ENCODE measurements at regions not wholly inside any gene's neighbourhood (a gene's known extent, or its start where the extent isn't known, plus 50 kb on each side); places are given as distances from the start of the nearest gene placed in this dataset.
"Not testable (repeated sequence)": the region's sequence is repeated elsewhere in the genome, so short reads cannot be mapped to it uniquely, and the experiment has no call there.

DNA sequence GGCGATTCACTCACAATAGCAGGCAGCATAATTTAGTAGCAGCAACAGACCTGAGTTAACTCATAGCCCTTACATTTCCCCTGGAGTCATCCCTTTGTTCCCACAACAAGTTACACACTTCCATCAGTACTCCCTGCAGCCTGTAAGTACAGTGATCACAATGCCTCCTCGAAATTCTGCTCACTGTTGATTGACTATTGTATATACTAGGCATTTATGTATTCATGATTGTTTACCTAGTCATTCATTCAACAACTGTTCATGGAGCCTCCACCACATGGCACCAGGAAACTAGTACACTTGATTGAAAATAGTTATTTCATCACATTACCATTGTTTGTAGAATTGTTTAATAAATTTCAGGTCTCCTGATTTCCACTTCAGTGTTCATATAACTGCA, 71.4 kb upstream of the P3H2 start:
- DNase-seq: no peak

GRCh38 chr3:190188197-190188596, 67.5 kb upstream of the P3H2 start:
- no peak for DNase-seq

GRCh38 chr3:190183121-190183520, 62.4 kb upstream of the P3H2 start:
- no peak for DNase-seq

GRCh38 chr3:190182418-190183043, 61.8 kb upstream of the P3H2 start:
- no peak for DNase-seq

DNA sequence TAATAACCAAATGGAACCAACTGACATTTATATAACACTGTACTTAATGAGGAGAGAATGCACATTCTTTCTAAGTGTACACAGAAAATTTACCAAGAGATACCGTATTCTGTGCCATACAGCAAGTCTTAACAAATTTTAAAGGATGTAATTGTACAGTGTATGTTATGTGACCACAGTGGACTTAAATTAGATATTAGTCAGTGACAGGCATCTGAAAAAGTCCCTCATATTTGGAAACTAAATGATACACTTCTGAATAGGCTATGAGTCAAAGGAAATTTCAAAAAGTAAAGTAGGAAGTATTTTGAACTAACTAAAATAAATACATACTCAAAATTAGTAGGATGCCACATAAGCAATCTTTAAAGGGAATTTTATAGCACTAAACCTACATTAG, 59.6 kb upstream of the P3H2 start:
- DNase-seq: no peak

- DNase-seq: no peak
Observed at GRCh38 chr3:190178779-190179178, 58.1 kb upstream of the P3H2 start.

- not testable (repeated sequence) for DNase-seq
Observed at GRCh38 chr3:190176933-190177525, 56.3 kb upstream of the P3H2 start.

GRCh38 chr3:190176106-190176505, 55.4 kb upstream of the P3H2 start:
- not testable (repeated sequence) for DNase-seq

GRCh38 chr3:190175490-190175889, 54.8 kb upstream of the P3H2 start:
- DNase-seq: no peak

DNA sequence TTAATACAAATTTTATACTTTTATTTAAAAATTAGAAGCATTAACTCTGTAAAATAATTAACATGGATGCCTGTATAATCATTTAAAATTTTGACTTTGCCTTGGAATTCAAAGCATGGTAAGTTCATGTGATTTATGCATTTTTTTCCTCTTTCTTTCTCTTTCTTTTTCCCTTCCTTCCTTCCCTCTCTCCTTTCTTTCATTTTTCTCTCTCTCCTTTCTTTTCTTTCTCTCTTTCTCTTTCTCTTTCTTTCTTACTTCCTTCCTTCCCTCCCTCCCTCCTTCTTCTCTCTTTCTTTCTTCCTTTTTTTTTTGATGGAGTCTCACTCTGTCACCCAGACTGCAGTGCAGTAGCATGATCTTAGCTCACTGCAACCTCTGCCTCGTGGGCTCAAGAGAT, 53.8 kb upstream of the P3H2 start:
- no peak for DNase-seq

- no peak for DNase-seq
Observed at GRCh38 chr3:190173426-190173825, 52.7 kb upstream of the P3H2 start.

DNA sequence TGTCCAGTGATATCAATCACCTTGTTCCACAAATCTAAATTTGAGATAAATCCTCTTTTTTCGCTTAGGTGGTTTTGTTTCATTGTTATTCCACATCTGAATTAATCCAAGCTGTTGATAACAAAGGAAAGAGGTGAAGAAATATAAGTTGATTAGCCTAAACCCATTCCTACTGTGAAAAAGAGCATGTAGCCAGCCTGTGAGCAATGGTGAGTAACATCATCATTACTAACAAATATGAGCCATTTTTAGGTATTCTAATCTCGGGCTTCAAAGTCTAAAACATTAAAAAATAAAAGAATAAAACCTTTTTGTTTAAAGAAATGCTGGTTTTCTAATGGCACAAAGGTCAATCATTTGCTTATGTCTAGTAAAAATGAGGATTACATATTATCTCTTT, 52.1 kb upstream of the P3H2 start:
- DNase-seq: no peak
